ENCODE measurements at regions not wholly inside any gene's neighbourhood (a gene's known extent, or its start where the extent isn't known, plus 50 kb on each side); places are given as distances from the start of the nearest gene placed in this dataset.

GRCh38 chr1:226816576-226816975, 53.8 kb upstream of the PSEN2 start:
- no peak for TF ChIP-seq EZH2 (IDR thresholded peaks at IDR 0.05; ENCODE audit: borderline replicate concordance, insufficient read depth, low read depth, low read length, poor library complexity, severe bottlenecking)
- TF ChIP-seq, protein P1, sequence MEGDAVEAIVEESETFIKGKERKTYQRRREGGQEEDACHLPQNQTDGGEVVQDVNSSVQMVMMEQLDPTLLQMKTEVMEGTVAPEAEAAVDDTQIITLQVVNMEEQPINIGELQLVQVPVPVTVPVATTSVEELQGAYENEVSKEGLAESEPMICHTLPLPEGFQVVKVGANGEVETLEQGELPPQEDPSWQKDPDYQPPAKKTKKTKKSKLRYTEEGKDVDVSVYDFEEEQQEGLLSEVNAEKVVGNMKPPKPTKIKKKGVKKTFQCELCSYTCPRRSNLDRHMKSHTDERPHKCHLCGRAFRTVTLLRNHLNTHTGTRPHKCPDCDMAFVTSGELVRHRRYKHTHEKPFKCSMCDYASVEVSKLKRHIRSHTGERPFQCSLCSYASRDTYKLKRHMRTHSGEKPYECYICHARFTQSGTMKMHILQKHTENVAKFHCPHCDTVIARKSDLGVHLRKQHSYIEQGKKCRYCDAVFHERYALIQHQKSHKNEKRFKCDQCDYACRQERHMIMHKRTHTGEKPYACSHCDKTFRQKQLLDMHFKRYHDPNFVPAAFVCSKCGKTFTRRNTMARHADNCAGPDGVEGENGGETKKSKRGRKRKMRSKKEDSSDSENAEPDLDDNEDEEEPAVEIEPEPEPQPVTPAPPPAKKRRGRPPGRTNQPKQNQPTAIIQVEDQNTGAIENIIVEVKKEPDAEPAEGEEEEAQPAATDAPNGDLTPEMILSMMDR (IDR thresholded peaks at IDR 0.05) = no peak
- H3K4me3 Mint-ChIP-seq = no peak overlapping the region
- Histone ChIP-seq H3K27ac (ENCODE audit: low read length in 2 of 2) (no peak overlapping the region), H3K4me1 (ENCODE audit: control insufficient read depth in 2 of 2, insufficient read depth in 2 of 2, low read length in 2 of 2) (no peaks in the 10 kb centered on the region), H3K27me3 (replicated peaks in 1 of 4; ENCODE audit: control extremely low read depth in 1 of 4, control insufficient read depth in 3 of 4, insufficient read depth in 4 of 4, low read length in 3 of 4) (no peaks in the 10 kb centered on the region), H3K79me2 (ENCODE audit: control insufficient read depth, insufficient read depth, low read length) (no peaks in the 10 kb centered on the region), H3K4me3 (ENCODE audit: control extremely low read depth in 1 of 5, extremely low read depth in 1 of 5, insufficient read depth in 1 of 5, low read depth in 2 of 5, low read length in 4 of 5) (no peak overlapping the region), H3K9me3 (ENCODE audit: control extremely low read depth in 1 of 3, control insufficient read depth in 2 of 3, insufficient read depth in 1 of 3, low read length in 2 of 3) (no peaks in the 10 kb centered on the region), H3K9ac (ENCODE audit: low read length) (no peak overlapping the region), H3K4me2 (replicated peaks; ENCODE audit: low read depth, low read length, poor library complexity, severe bottlenecking) (no peak overlapping the region), H4K20me1 (ENCODE audit: control insufficient read depth, insufficient read depth, low read length, poor library complexity, severe bottlenecking) (no peaks in the 10 kb centered on the region), H2AFZ (ENCODE audit: insufficient read depth, low read depth, low read length, poor library complexity, severe bottlenecking) (no peak overlapping the region), H3K36me3 (replicated peaks in 1 of 2; ENCODE audit: control extremely low read depth in 1 of 2, control insufficient read depth in 1 of 2, extremely low read depth in 1 of 2, insufficient read depth in 2 of 2, low read length in 1 of 2) (no peaks in the 10 kb centered on the region)
- H3K27ac Mint-ChIP-seq = no peak overlapping the region
- POLR2A ChIA-PET = no interaction called here
- CTCF ChIA-PET = interaction anchor here (1.0 to 3.0 kb wide), 6 partner anchors 10 to 192 kb away, joined by 3 to 15 read pairs (median 3); no protein-coding TSS in a partner anchor
- DNase-seq = no peak
- WGBS (ENCODE audit: insufficient coverage) = 92% methylated on average over 2 of the region's 3 CpGs
- intact Hi-C loops (cut with micrococcal nuclease) = no loop called here
- ATAC-seq (ENCODE audit: low read depth) = no peak
- H3K27me3 Mint-ChIP-seq = no peaks in the 10 kb centered on the region
- H3K9me3 Mint-ChIP-seq (ENCODE audit: insufficient read depth) = no peaks in the 10 kb centered on the region
- no peaks in the 10 kb centered on the region for H3K4me1 Mint-ChIP-seq

DNA sequence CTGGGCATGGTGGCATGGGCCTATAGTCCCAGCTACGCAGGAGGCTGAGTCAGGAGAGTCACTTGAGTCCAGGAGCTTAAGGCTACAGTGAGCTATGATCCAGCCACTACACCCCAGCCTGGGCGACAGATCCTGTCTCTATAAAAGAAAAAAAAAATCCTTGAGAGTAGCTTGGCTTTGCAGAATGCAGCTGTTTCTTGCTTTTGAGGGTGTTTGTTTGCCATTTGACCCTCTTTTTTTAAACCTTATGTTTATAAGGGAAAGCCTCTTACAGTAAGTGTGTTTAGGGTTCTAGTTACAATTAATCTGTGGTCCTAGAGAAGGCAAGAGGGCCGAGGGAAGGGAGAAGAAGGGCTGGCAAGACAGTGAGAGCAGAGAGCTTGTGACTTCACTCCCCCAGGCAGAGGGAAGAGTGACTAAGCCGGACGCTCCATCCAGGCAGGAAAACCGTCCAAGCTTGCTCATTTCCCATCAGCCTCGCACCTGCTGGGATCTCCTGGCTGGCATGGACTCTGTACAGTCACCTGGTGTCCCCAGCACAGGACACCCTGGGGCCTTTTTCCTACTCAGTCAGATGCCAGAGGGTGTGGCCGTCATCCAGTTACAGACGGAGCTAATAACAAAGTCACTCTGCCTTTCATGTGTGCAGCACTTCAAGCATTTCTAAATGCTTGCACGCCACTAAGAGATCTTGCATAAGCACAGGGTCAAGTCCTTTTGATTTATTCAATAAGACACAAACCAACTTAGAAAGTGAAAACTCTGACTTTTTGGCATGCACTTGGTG, 55.5 kb upstream of the PSEN2 start:
- ATAC-seq (ENCODE audit: low read depth) = no peak
- CTCF ChIA-PET = interaction anchor here (0.7 to 1.3 kb wide), 4 partner anchors 13 to 180 kb away, joined by 3 to 5 read pairs (median 4); no protein-coding TSS in a partner anchor
- no peak overlapping the region for H3K27ac Mint-ChIP-seq
- H3K4me3 ChIP-seq (ENCODE audit: control extremely low read depth in 1 of 5, extremely low read depth in 1 of 5, insufficient read depth in 1 of 5, low read depth in 2 of 5, low read length in 4 of 5) = no peak overlapping the region
- 88% methylated on average over 8 of the region's 10 CpGs for WGBS (ENCODE audit: insufficient coverage)
- H3K27me3 ChIP-seq (replicated peaks in 1 of 4; ENCODE audit: control extremely low read depth in 1 of 4, control insufficient read depth in 3 of 4, insufficient read depth in 4 of 4, low read length in 3 of 4) = no peaks in the 10 kb centered on the region
- H3K27me3 Mint-ChIP-seq = no peaks in the 10 kb centered on the region
- no peaks in the 10 kb centered on the region for H4K20me1 ChIP-seq (ENCODE audit: control insufficient read depth, insufficient read depth, low read length, poor library complexity, severe bottlenecking)
- no peak for TF ChIP-seq EZH2 (IDR thresholded peaks at IDR 0.05; ENCODE audit: borderline replicate concordance, insufficient read depth, low read depth, low read length, poor library complexity, severe bottlenecking)
- TF ChIP-seq, protein P1 (IDR thresholded peaks at IDR 0.05) = no peak
- no peaks in the 10 kb centered on the region for H3K9me3 ChIP-seq (ENCODE audit: control extremely low read depth in 1 of 3, control insufficient read depth in 2 of 3, insufficient read depth in 1 of 3, low read length in 2 of 3)
- POLR2A ChIA-PET = no interaction called here
- intact Hi-C loops (cut with micrococcal nuclease) = no loop called here
- no peak for DNase-seq
- no peak overlapping the region for H2AFZ ChIP-seq (ENCODE audit: insufficient read depth, low read depth, low read length, poor library complexity, severe bottlenecking)
- H3K27ac ChIP-seq (ENCODE audit: low read length in 2 of 2) = no peak overlapping the region
- H3K9ac ChIP-seq (ENCODE audit: low read length) = no peak overlapping the region
- H3K79me2 ChIP-seq (ENCODE audit: control insufficient read depth, insufficient read depth, low read length) = no peaks in the 10 kb centered on the region
- H3K4me1 Mint-ChIP-seq = no peaks in the 10 kb centered on the region
- H3K4me2 ChIP-seq (replicated peaks; ENCODE audit: low read depth, low read length, poor library complexity, severe bottlenecking) = no peak overlapping the region
- no peak overlapping the region for H3K4me3 Mint-ChIP-seq
- no peaks in the 10 kb centered on the region for H3K9me3 Mint-ChIP-seq (ENCODE audit: insufficient read depth)
- no peaks in the 10 kb centered on the region for H3K36me3 ChIP-seq (replicated peaks in 1 of 2; ENCODE audit: control extremely low read depth in 1 of 2, control insufficient read depth in 1 of 2, extremely low read depth in 1 of 2, insufficient read depth in 2 of 2, low read length in 1 of 2)
- no peaks in the 10 kb centered on the region for H3K4me1 ChIP-seq (ENCODE audit: control insufficient read depth in 2 of 2, insufficient read depth in 2 of 2, low read length in 2 of 2)

All from B cell (primary cell).